Cardiac fibroblast (primary cell): ENCODE measurements at regions not wholly inside any gene's neighbourhood (a gene's known extent, or its start where the extent isn't known, plus 50 kb on each side); places are given as distances from the start of the nearest gene placed in this dataset.

Source experiments
- DNase-seq, 2 donors: peaks; one replicate each; pipeline versions ENCODE4 v3.0.0 to v3.0.0-alpha.2; 2010; ENCODE audit warnings: low read depth in 2 of 2
- H3K4me3 ChIP-seq, 2 donors: replicated peaks in 1 of 2; 1 replicate in 1 of 2; 2 replicates in 1 of 2; pipeline ENCODE4 v1.5.1; 2011; ENCODE audit warnings: low read depth in 2 of 2, low read length in 2 of 2, mild to moderate bottlenecking in 2 of 2, moderate library complexity in 1 of 2
- CTCF ChIP-seq: IDR thresholded peaks from one replicate; pipeline ENCODE4 v1.5.1; 2011; ENCODE audit warnings: low read depth, mild to moderate bottlenecking, low read length, inconsistent platforms

- no peak for DNase-seq
- no peak for TF ChIP-seq CTCF
These were observed 79.9 kb upstream of the ARHGAP28 start for GRCh38 chr18:6649421-6650126.

GRCh38 chr18:6650127-6650507, 79.4 kb upstream of the ARHGAP28 start:
- H3K4me3 ChIP-seq, result no peak overlapping the region
- DNase-seq, result no peak
- no peak for TF ChIP-seq CTCF

More at GRCh38 chr18:6649421-6650126, 79.9 kb upstream of the ARHGAP28 start:
- H3K4me3 ChIP-seq, result no peak overlapping the region

GRCh38 chr18:6650747-6651146, 78.8 kb upstream of the ARHGAP28 start:
- no peak overlapping the region for H3K4me3 ChIP-seq
- no peak for DNase-seq
- TF ChIP-seq CTCF, result no peak

- no peak overlapping the region for H3K4me3 ChIP-seq
- TF ChIP-seq CTCF, result no peak
- DNase-seq, result no peak
These were observed 77.4 kb upstream of the ARHGAP28 start for GRCh38 chr18:6652098-6652497.

- H3K4me3 ChIP-seq, result no peak overlapping the region
- DNase-seq, result no peak
- no peak for TF ChIP-seq CTCF
These were observed 75.6 kb upstream of the ARHGAP28 start for GRCh38 chr18:6653880-6654279.

- TF ChIP-seq CTCF, result no peak
- no peak overlapping the region for H3K4me3 ChIP-seq
- DNase-seq, result no peak
These were observed 69.4 kb upstream of the ARHGAP28 start for GRCh38 chr18:6659963-6660725.
